ENCODE measurements at regions not wholly inside any gene's neighbourhood (a gene's known extent, or its start where the extent isn't known, plus 50 kb on each side); places are given as distances from the start of the nearest gene placed in this dataset.

GRCh38 chr1:177567393-177567792 lies 396.6 kb downstream of the BRINP2 start:
- peak; percentile 5 for DNase-seq

- DNase-seq = no peak
These were observed 395.7 kb downstream of the BRINP2 start for GRCh38 chr1:177566495-177566894.

- no peak for DNase-seq
These were observed 390.7 kb downstream of the BRINP2 start for GRCh38 chr1:177561436-177561835.

GRCh38 chr1:177558372-177558771 lies 387.6 kb downstream of the BRINP2 start:
- DNase-seq = no peak

GRCh38 chr1:177556163-177556562 lies 385.4 kb downstream of the BRINP2 start:
- no peak for DNase-seq

GRCh38 chr1:177547200-177547599 lies 376.4 kb downstream of the BRINP2 start:
- DNase-seq = no peak

GRCh38 chr1:177546346-177546745 lies 375.6 kb downstream of the BRINP2 start:
- no peak for DNase-seq

GRCh38 chr1:177526201-177526600 lies 355.4 kb downstream of the BRINP2 start:
- no peak for DNase-seq

GRCh38 chr1:177525176-177525575 lies 354.4 kb downstream of the BRINP2 start:
- DNase-seq = no peak

- DNase-seq = no peak
These were observed 346.8 kb downstream of the BRINP2 start for GRCh38 chr1:177517546-177517945.

GRCh38 chr1:177514207-177514606 lies 343.4 kb downstream of the BRINP2 start:
- no peak for DNase-seq

GRCh38 chr1:177511036-177511435 lies 340.3 kb downstream of the BRINP2 start:
- DNase-seq = no peak

GRCh38 chr1:177505905-177506590 lies 335.3 kb downstream of the BRINP2 start:
- no peak for DNase-seq

- DNase-seq = no peak
These were observed 325.1 kb downstream of the BRINP2 start for GRCh38 chr1:177495878-177496277.

- no peak for DNase-seq
These were observed 320.0 kb downstream of the BRINP2 start for GRCh38 chr1:177490786-177491185.

GRCh38 chr1:177490036-177490639 lies 319.4 kb downstream of the BRINP2 start:
- no peak for DNase-seq

GRCh38 chr1:177488722-177489121 lies 318.0 kb downstream of the BRINP2 start:
- no peak for DNase-seq

GRCh38 chr1:177487481-177487880 lies 316.7 kb downstream of the BRINP2 start:
- DNase-seq = no peak

- no peak for DNase-seq
These were observed 310.1 kb downstream of the BRINP2 start for GRCh38 chr1:177480741-177481305.

GRCh38 chr1:177479600-177479999 lies 308.8 kb downstream of the BRINP2 start:
- no peak for DNase-seq

- DNase-seq = no peak
These were observed 305.9 kb downstream of the BRINP2 start for GRCh38 chr1:177476676-177477075.

GRCh38 chr1:177472567-177472966 lies 301.8 kb downstream of the BRINP2 start:
- no peak for DNase-seq

- DNase-seq = no peak
These were observed 300.5 kb downstream of the BRINP2 start for GRCh38 chr1:177471244-177471643.

- no peak for DNase-seq
These were observed 298.8 kb downstream of the BRINP2 start for GRCh38 chr1:177469519-177469918.

GRCh38 chr1:177466286-177466685 lies 295.5 kb downstream of the BRINP2 start:
- no peak for DNase-seq
